Stimulated activated CD8-positive, alpha-beta memory T cell treated with anti-CD3 and anti-CD28 coated beads, Interleukin-15, amount 100 ng/mL, for 48 hours (primary cell): ENCODE measurements at regions not wholly inside any gene's neighbourhood (a gene's known extent, or its start where the extent isn't known, plus 50 kb on each side); places are given as distances from the start of the nearest gene placed in this dataset.

Source experiments
- DNase-seq, 2 donors: peaks; one replicate each; pipeline ENCODE4 v3.0.0-alpha.2; 2020; ENCODE audit warnings: low read depth in 2 of 2

DNA sequence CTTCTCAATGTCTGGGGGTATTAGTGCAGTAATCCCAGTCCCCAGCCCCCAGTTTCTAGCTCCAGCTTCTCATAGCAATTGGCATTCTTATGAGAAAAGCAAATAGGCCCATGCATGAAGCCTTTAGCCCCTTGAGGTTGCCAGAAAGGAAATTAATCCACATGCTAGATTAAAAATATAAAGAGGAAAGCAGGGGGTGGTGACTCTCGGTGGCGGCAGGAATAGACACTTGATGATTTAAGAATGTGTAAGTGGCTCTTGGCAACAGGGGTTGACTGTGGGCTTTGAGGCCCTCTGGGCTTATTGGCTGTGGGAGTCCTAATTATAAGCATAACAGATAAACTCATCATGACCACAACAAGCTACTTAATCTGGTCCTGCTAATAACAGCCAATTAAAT lies 1367.3 kb upstream of the FLRT2 start:
- DNase-seq, result no peak

GRCh38 chr14:84167026-84167425 lies 1362.9 kb upstream of the FLRT2 start:
- no peak for DNase-seq

- no peak for DNase-seq
Observed at GRCh38 chr14:84180336-84180735, 1349.6 kb upstream of the FLRT2 start.

DNA sequence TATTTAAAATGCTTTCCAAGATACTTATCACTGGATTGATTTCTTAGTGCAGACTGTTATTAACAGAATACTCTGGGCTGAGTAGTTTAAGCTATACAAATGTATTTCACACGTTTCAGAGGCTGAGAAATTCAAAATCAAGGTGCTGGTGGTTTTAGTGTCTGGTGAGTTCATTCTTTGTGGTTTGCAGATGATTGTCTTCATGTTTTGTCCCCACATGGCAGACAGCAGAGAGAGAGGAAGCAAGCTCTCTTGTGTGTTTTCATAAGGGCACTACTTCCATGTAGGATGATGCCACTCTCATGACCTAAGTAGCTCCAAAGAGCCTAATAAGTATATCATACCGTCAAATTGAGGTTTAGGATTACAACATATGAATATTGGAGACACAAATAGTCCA lies 1348.9 kb upstream of the FLRT2 start:
- DNase-seq, result no peak

DNA sequence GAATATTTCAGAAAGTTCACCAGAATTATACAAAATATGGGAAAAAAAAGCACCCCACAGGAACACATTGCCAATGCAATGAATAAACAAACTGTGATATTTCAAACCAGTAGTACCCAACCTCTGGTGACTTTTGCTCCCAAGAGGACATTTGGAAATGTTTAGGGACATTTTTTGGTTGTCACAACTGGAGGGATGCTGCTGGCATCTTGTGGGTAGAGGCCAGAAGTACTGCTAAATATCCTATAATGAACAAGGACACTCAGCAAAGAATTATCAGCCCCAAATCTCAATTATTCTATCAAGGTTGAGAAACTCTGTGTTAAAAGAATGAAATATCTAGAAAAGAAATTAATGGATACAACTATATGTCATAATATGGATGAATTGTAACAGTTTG lies 1334.4 kb upstream of the FLRT2 start:
- no peak for DNase-seq

GRCh38 chr14:84197704-84198103 lies 1332.2 kb upstream of the FLRT2 start:
- DNase-seq, result no peak

DNA sequence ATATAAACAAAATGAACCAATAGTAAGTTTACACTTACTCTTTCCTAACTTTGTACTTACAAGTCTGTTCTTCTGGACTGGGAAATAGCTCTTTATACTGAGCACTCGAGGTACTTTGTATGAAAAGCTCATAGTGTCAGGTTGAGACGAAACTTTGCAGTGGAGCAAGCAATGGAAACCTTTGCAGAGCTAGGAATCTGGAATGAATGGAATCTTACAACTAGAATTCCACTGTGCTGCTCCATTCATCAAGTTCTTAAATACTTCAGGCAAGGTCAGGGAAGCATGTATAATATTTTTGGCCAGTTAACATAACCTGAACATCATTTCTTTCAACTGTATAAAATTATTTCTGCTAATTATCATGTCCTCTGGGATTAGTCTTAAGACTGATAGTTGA lies 1327.5 kb upstream of the FLRT2 start:
- no peak for DNase-seq

GRCh38 chr14:84203896-84204295 lies 1326.0 kb upstream of the FLRT2 start:
- no peak for DNase-seq

DNA sequence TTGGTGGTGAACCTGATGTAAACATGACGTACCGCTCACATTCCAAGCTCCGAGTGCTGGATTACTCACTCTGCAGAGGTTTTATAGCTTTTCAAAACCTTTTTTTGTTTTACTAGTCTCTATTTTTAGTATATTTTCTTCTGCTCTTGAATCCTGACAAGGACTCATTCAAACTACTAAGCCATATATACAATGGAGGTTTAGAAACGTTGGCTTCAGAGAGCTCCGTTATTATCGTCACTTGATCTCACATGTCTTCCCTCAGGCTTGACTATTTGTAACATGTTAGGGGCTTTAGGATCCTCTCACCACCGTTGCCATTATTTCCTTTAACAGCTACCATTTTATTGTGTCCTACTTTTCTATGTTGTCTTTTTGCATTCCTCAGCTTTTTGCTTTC lies 1321.5 kb upstream of the FLRT2 start:
- DNase-seq, result no peak

DNA sequence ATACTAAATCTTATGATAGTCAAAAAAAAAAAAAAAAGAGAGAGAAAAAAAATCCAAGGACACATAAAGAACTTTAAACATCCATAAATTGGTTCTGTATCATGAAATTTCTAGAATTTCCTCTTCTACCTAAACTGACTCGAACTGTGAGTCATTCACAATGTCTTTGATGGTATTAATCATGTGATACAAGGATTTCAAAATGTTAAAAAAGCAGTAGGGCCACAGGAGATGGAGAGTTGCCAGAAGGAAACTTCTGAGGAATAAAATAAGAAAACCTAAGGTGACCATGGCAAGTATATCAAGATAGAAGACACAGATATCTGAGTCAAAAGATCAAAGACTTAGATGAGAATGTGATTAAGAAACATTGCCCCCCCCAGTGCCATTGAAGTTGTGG lies 1320.9 kb upstream of the FLRT2 start:
- no peak for DNase-seq

GRCh38 chr14:84217066-84217465 lies 1312.9 kb upstream of the FLRT2 start:
- DNase-seq, result no peak

GRCh38 chr14:84225268-84225667 lies 1304.7 kb upstream of the FLRT2 start:
- no peak for DNase-seq

GRCh38 chr14:84228702-84229101 lies 1301.2 kb upstream of the FLRT2 start:
- no peak for DNase-seq

- DNase-seq, result no peak
Observed at GRCh38 chr14:84234281-84234680, 1295.7 kb upstream of the FLRT2 start.

- DNase-seq, result no peak
Observed at GRCh38 chr14:84236290-84236689, 1293.7 kb upstream of the FLRT2 start.

DNA sequence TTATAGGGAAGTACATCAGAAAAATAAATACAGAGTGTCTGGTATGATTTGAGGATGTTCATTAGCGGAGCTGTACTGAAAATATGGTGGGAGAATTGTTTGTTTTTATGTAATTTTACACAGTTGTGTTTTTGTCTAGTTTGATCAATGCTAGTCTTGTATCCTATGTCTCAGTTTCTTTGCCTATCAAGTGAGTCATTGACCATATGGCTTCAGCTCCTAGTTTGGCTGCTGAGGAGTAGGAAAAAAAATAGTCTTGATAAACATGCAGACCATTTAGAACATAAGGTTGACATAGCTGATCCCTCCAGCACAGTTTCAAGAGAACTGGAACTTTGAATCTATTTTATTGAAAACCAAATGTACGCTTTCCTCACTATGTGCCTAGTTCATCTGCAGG lies 1292.1 kb upstream of the FLRT2 start:
- no peak for DNase-seq

DNA sequence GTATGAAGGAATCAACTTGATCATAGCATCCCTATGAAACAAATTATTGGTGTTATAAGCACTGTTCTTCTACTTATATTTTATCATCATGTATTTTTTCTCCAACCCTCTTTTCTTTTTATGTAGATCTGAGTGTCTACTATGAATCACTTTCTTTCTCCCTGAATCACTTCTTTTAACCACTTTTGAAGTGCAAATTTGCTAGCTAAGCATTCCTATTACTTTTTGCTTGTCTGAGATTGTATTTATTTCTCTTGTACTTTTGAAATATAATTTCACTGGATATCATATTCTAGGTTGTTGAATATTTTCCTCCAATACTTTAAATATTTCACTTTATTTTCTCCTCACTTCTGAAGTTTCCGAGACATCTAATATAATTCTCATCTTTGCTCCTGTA lies 1282.3 kb upstream of the FLRT2 start:
- DNase-seq, result no peak

GRCh38 chr14:84250893-84251292 lies 1279.1 kb upstream of the FLRT2 start:
- no peak for DNase-seq

DNA sequence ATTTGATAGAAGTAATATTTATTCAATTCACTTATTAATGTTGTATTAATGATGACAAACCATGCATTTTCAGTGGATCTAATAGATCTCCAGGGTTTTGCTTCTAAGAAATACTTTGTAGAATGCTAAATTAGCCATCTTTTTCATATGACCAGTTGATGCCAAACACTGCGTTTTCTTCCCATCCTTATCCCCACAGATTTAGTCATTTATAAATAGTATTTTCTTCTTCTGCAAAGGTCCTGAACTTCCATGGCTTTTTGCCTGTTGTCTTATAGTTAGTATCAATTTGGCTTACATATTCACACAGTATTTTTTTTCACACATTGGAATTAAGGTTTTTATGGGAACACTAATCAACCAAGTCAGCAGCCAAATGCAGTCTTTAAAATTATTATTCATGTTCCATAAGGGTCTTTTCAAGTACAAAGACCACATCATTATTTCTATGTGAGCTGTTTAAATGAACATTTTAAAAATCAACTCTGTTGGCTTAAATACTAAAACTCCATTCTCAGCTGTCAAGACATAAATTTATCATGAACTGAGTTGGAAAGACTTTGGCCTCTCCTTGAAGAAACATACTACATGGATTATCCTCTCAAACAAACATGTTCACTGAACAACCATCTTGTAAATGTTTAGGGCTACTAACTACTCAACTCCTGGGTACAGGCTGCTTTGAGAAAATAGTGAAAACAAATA lies 1278.4 kb upstream of the FLRT2 start:
- no peak for DNase-seq

DNA sequence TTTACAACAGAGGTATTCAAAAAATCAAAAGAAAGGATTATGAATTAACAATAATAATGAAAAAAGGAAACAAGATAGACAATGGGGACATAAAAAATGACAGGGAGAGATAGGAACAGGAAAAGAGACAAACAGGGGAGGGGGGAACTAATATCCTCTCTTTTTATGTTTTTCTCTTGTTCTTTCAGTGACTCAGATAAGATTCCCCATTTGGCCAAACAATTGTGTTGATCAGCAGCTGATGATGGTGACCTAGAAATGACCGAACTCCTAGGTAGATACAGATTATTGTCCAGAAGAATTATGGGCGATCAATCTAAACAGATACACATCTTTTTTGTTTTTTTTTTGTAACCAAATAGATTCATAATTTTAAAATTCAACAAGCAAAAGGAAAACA lies 1277.2 kb upstream of the FLRT2 start:
- no peak for DNase-seq

DNA sequence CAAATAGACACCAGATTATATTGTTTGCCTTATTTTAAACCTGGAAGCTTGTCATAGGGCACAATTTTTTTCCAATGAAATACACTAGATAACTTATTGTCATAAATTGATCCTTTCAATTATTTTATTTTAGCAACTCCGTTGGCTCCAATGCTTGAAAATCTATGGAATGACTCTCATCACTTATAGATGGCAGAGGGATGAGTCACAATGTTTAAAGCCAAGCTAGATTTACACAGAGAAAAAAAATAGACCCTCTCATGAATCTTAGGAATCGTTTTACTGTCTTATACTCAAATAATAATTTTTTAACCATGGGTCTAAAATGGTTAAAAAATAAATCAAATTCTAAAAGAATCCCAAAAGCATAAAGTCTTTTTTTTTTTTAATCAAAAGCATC lies 1276.6 kb upstream of the FLRT2 start:
- DNase-seq, result no peak

- no peak for DNase-seq
Observed at GRCh38 chr14:84254290-84254689, 1275.7 kb upstream of the FLRT2 start.

GRCh38 chr14:84262932-84263331 lies 1267.0 kb upstream of the FLRT2 start:
- DNase-seq, result no peak

DNA sequence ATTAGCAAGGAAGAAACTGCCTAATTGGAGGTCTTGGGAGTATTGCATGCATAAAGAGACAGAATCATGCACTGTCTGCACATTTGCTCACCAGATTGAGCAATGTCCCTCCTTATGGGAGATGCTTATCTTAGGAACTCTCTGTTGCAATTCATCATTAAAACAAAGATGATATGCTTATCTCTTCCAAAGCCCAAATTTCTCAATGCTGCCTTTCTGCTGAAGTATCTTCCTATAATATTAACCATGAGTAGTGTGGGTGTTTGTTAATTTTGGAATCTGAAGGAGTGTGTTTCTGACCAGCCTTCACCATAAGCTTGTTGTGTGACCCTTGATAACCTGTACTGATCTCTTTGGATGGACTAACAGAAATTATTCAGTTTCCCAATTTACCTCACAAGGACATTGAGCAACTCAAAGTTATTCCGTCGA lies 1257.6 kb upstream of the FLRT2 start:
- DNase-seq, result no peak
